A673 (cell line): ENCODE measurements at regions not wholly inside any gene's neighbourhood (a gene's known extent, or its start where the extent isn't known, plus 50 kb on each side); places are given as distances from the start of the nearest gene placed in this dataset.

Source experiments
- BruUV-seq: library from RNA; stranded (reverse); fragments of 400-500 nt; replicated peaks from 2 replicates; lab custom pipeline; 2021; lab: Mats Ljungman, UMichigan
- CTCF ChIA-PET: fragments of 300-600 bp; sonication (Branson Sonifier 250); formaldehyde crosslinking; loops from one replicate; lab custom pipeline; 2022; ENCODE audit warnings: antibody characterized with exemption; lab: Charles Lee
- POLR2A ChIA-PET: fragments of 300-600 bp; sonication (Branson Sonifier 250); formaldehyde crosslinking; loops from one replicate; lab custom pipeline; 2022; ENCODE audit warnings: antibody characterized with exemption; ENCODE audit not compliant: low non-redundant PET; lab: Charles Lee
- DNase-seq: peaks from one replicate; pipeline ENCODE4 v3.0.0-alpha.2; 2015; ENCODE audit warnings: low spot score
- H3K27ac ChIP-seq: fragments of 200-600 bp; sonication (generic); 2 replicates; pipeline ENCODE4 v1.5.1; 2016; ENCODE audit warnings: mixed run types, low read depth, mild to moderate bottlenecking, mixed read lengths, antibody characterized with exemption, low read length; ENCODE audit not compliant: poor library complexity, severe bottlenecking
- H3K27me3 ChIP-seq: fragments of 200-600 bp; sonication (generic); replicated peaks from 2 replicates; pipeline ENCODE4 v1.6.1; 2017; ENCODE audit warnings: mixed run types, low read depth, mild to moderate bottlenecking, mixed read lengths, antibody characterized with exemption, low read length; ENCODE audit not compliant: insufficient read depth, poor library complexity
- H3K36me3 ChIP-seq: fragments of 200-600 bp; sonication (generic); 2 replicates; pipeline ENCODE4 v1.6.1; 2016; ENCODE audit warnings: mixed run types, mild to moderate bottlenecking, mixed read lengths, antibody characterized with exemption, low read length; ENCODE audit not compliant: insufficient read depth, poor library complexity, severe bottlenecking
- H3K4me1 ChIP-seq: fragments of 200-600 bp; sonication (generic); 2 replicates; pipeline ENCODE4 v1.6.1; 2017; ENCODE audit warnings: mixed run types, mild to moderate bottlenecking, mixed read lengths, antibody characterized with exemption, low read length; ENCODE audit not compliant: insufficient read depth, poor library complexity, severe bottlenecking
- H3K4me3 ChIP-seq: fragments of 200-600 bp; sonication (generic); 2 replicates; pipeline ENCODE4 v1.5.1; 2016; ENCODE audit warnings: low read depth, mixed run types, mild to moderate bottlenecking, mixed read lengths, low read length; ENCODE audit not compliant: poor library complexity, severe bottlenecking
- H3K9me3 ChIP-seq: fragments of 200-600 bp; sonication (generic); 2 replicates; pipeline ENCODE4 v1.6.1; 2016; ENCODE audit warnings: mixed run types, low read depth, mild to moderate bottlenecking, mixed read lengths, antibody characterized with exemption, low read length; ENCODE audit not compliant: poor library complexity, severe bottlenecking
- CTCF ChIP-seq: fragments of 300-800, 200-600 bp; sonication (generic); conservative IDR thresholded peaks from 2 replicates; pipeline ENCODE4 v1.5.1; 2017; ENCODE audit warnings: low read depth, mild to moderate bottlenecking, antibody characterized with exemption, low read length, moderate library complexity, mixed read lengths
- EZH2 ChIP-seq: fragments of 200-600 bp; sonication (generic); IDR thresholded peaks from 2 replicates; pipeline ENCODE4 v1.6.1; 2017; ENCODE audit warnings: borderline replicate concordance, low read depth, mild to moderate bottlenecking, mixed read lengths, antibody characterized with exemption, low read length; ENCODE audit not compliant: poor library complexity, severe bottlenecking
- intact Hi-C: fragments of 100-400 bp; cut with micrococcal nuclease; formaldehyde crosslinking; loops from one replicate; pipeline ENCODE4 v1.10.0; 2022; ENCODE audit not compliant: unreplicated experiment

GRCh38 chr5:26666371-26666770, 372.0 kb downstream of the CDH9 start:
- Histone ChIP-seq H3K36me3 (no peaks in the 10 kb centered on the region), H3K4me3 (no peak overlapping the region), H3K27ac (no peak overlapping the region), H3K4me1 (no peaks in the 10 kb centered on the region), H3K9me3 (no peaks in the 10 kb centered on the region), H3K27me3 (no peaks in the 10 kb centered on the region)
- DNase-seq: no peak
- BruUV-seq: no TSS peak
- TF ChIP-seq CTCF (no peak), EZH2 (no peak)
- intact Hi-C loops: no loop called here
- POLR2A ChIA-PET: no interaction called here
- CTCF ChIA-PET: no interaction called here

- intact Hi-C loops: no loop called here
- DNase-seq: no peak
- TF ChIP-seq CTCF: no peak
- TF ChIP-seq EZH2: no peak
- H3K4me1 ChIP-seq: no peaks in the 10 kb centered on the region
- no peak overlapping the region for H3K4me3 ChIP-seq
- no peaks in the 10 kb centered on the region for H3K27me3 ChIP-seq
- no peaks in the 10 kb centered on the region for H3K36me3 ChIP-seq
- H3K9me3 ChIP-seq: no peaks in the 10 kb centered on the region
- BruUV-seq: no TSS peak
- H3K27ac ChIP-seq: no peak overlapping the region
- POLR2A ChIA-PET: no interaction called here
- CTCF ChIA-PET: no interaction called here
Measured at GRCh38 chr5:26663500-26663899, 374.9 kb downstream of the CDH9 start.

- H3K4me3 ChIP-seq: no peak overlapping the region
- no peaks in the 10 kb centered on the region for H3K27me3 ChIP-seq
- ChIA-PET CTCF (no interaction called here), POLR2A (no interaction called here)
- no peak overlapping the region for H3K27ac ChIP-seq
- intact Hi-C loops: no loop called here
- H3K36me3 ChIP-seq: no peaks in the 10 kb centered on the region
- H3K4me1 ChIP-seq: no peaks in the 10 kb centered on the region
- DNase-seq: no peak
- no peak for TF ChIP-seq EZH2
- TF ChIP-seq CTCF: no peak
- BruUV-seq: no TSS peak
- H3K9me3 ChIP-seq: no peaks in the 10 kb centered on the region
Measured at GRCh38 chr5:26662806-26663360, 375.5 kb downstream of the CDH9 start.
